HG03565 (cell line): ENCODE measurements at regions not wholly inside any gene's neighbourhood (a gene's known extent, or its start where the extent isn't known, plus 50 kb on each side); places are given as distances from the start of the nearest gene placed in this dataset.

Experiments used
- ATAC-seq: cut with Tn5 transposase; IDR thresholded peaks from one replicate; pipeline ENCODE4 v1.9.1; 2021; ENCODE audit warnings: mild to moderate bottlenecking, moderate library complexity; ENCODE audit not compliant: unreplicated experiment

DNA sequence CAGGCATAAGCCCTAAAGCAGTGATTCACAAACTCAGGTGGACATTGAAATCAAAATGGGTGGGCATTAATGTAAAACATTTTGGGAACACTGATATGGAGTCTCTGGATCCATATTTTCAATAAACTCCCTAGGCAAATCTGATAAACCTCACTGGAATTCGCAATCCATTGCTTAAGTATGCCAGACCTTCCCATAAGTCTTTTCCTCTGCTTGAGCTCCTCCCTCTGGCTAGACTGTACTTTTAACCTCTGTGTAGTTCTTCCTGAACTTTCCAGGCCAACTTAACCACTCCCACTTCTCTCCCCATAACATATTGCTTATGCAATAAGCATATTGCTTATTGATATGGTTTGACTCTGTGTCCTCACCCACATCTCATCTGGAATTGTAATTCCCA lies 629.7 kb upstream of the IMPG1 start:
- no peak for ATAC-seq

DNA sequence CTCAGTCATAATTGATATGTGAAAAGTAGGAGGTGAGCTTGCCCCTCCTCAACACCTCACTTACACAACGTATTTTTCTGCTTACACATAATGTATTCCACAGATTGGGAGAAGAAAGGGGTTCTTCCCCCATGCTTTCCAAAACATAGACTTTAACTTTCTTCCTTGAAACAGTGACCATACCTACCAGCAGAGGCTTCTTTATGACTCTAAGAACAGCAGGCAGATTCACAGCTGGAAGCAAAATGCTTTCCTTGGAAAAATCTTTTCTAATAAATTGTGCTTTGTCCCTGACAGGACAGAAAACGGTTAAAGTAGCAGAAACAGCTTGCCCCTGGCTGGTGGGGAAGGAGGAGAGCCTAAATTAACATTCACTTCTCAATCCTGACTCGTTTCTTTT lies 629.1 kb upstream of the IMPG1 start:
- no peak for ATAC-seq

DNA sequence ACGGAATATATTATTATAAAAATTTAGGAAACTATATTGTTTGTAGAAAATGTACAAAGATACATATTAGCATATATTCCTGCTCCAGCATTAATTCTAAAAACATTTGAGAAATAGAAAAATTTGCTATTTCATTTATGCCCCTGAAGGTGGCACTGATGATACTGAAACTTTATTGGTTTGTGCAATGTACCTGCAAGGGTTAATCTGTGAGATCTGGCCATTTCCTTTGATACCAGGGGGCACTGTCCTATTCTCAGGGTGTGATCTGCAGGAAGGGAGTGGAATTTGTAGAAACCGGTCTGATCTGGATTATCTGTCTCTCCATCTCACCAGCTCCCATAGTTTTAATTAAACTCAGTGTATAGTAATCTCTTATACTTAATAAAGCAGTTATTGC lies 625.1 kb upstream of the IMPG1 start:
- ATAC-seq, result no peak

DNA sequence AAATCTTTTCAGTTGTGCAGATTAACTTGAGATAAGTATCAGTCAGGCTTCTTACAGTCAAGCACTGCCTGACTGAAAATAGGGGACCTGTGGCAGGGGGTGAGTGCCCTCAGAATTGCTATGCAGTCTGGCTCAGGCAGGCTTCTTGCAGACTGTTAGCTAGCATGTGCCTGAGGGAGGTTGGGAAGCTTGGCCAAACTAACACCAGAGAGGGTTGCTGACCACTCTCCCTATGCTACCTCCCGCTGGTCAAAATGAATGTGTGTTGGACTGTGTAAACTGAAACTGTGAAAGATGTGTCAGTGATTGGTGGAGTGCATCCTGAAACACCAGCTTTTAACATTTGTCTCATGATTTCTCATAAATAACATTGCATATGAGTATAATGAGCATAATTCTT lies 622.3 kb upstream of the IMPG1 start:
- ATAC-seq, result no peak

DNA sequence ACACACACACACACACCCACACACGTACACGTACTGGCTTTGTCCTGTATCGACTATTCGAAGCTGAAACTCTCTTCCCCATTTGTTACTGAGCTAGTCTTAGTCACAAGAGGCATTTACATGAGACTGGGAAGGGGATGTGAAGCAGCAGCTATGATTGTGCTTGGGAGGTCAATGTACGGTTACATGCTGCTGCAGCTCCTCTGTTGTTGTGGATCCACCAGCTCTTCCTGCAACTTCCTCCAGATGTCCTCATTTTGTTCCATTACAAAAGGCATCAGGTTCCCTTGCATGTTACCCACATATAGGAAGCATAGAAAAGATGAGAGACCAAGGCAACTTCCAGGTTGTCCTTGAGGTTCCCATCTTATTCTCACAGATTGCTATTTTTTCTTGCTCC lies 612.4 kb upstream of the IMPG1 start:
- ATAC-seq, result no peak

DNA sequence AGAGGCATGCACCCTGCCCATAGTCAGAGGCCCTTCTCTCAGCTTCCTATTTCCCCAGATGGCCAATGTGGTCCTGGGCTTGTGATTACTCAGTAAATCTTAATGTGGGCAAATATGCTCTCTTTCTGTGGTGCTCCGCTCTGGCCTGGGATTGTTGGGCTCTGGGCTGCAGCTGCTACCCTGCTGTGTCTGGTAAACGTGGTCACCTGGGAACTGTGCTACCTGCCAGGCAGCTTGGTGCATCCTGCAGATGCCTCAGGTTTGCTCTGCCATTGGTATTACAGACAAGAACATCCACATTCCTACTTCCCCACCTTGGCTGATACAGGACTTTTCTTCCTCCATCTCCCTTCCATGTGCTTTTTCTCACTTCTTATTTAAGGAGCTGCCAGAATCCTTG lies 611.5 kb upstream of the IMPG1 start:
- ATAC-seq, result no peak

DNA sequence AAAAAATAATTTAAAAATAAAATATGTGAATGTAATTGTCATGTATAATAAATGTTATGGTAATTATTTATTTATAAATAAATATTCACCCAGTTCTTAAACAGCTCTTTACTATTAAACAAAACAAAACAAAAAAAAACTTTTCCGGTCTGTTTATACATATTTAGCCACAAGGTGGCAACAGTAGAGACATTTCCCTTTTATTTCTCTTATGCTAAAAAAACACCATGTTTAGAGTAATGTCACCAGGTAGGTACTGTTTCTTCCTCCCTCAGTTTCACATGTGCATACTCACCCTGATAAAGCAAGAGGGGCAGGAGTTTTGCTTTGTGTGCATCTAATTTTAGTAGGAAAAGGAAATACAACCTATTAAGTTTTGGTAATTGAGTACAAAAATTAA lies 610.4 kb upstream of the IMPG1 start:
- peak; percentile 65 for ATAC-seq

DNA sequence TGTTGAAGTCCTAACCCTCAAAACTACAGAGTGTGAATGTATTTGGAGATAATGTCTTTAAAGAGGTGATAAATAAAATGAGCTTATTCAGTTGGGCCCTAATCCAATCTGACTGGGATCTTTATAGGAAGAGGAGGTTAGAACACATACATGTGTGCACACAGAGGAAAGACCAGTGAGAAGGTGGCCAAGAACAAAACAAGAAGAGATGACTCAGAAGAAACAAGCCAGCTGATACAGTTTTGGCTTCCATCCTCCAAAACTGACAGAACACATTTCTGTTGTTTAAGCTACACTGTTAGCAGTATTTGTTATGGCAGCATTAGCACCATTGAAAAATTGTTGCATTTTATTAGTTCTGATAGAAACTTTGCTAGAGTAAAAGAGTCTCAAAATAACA lies 609.3 kb upstream of the IMPG1 start:
- no peak for ATAC-seq

DNA sequence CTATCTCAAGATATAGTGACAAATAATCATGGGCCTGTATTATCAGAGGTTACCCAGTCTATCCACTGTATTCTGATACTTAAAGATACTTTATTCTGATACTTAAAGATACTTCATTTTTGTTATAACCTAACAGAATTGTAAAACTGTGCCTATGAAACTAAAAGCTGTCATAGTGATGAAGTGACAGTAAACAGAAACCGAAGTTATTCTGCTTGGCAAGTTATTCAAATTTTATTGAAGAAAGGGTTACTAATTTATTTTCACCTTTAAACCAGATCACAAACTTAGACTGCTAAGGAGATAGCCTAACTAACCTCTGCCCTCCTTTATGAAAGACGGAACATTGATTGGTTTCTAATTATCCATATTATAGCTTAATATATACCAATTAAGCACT lies 604.6 kb upstream of the IMPG1 start:
- ATAC-seq, result no peak

DNA sequence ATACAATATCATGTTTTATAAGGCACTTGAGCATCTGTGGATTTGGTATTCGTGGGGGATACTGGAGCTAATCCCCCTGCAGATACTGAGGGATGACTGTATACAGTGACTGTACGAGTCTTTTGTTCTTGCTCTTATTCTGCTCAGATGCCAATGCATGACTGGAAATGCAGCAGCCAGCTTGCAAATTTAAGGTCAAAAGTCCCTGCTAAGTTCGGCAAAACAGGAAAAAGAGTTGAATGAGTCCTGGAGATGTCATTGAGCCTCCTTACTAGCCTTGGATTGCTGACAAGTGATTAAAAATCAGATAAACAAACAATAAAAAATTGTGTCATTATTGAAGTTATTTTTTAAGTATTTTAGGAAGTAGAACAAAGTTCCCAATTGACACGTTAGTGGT lies 599.3 kb upstream of the IMPG1 start:
- ATAC-seq, result no peak

DNA sequence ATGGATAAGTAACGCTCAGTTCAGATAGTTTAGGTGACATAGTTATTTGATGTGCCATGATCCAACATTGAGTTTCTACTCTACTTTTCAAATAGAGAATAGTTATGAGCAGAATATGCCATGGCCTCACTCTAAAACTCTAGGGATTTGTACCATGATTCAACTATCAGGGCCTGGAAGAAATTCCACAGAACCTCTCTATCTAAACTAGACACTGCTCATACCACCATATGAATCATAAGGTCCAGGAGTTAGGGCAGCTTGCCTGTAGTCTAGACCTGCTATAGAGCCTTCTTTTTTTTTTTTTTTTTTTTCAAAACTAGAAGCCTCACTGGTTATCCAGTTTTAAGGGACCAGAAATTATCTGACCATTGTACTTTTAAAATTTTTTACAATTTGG lies 571.8 kb upstream of the IMPG1 start:
- no peak for ATAC-seq

DNA sequence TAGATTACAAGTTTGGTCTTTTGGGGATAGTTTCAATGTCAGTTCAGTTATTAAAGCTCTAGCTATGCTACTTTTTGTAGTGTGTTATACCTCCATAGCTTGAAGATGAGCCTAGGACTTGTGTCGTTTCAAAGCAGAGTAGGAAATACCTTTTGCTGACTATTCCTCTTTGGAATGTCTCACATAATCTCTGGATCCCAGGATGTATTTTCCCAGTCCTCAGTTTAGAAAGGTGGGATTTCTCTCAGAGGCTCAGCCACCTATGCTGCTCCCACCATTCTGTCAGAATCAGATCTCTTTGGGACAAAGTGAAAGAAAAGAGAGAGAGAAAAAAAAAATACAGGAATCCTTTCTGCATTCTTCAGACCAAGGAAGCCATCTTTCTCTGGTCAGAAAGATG lies 567.5 kb upstream of the IMPG1 start:
- no peak for ATAC-seq

DNA sequence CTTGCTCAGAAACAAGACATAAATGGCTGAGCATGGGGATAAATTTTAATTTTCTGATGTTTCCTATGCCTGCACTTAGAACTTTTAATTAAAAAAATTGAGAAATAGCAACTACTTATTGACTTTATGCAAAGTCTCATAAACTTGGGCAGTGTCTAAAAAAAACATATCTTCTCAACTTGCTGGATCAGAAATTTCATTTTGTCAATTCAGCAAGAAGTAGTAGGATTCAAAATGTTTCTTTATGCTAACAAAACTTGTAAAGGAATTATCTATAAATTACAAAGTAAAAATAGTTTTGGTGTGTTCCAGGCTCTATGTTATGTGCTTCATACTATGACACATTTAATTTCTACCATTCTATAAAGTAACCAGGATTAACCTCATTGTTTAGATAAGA lies 562.2 kb upstream of the IMPG1 start:
- ATAC-seq, result no peak

DNA sequence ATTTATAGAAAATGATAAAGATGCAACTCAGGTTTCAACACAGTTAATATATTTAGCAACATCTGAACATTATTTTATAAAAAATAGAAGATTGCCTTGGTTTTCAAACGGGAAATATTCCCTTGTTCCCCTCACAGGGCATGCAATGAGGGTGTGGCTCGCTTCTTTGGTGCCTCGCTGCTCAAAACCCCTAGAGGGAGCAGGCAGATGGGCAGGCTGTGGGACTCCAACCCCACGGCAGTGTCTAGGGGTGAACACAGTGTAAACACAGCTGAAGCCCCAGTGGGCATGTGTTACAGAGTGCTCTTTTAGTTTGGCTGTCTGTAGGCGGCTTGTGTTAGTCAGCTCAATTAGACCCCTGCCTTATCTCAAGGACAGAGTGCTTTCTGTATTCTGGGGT lies 560.8 kb upstream of the IMPG1 start:
- no peak for ATAC-seq

DNA sequence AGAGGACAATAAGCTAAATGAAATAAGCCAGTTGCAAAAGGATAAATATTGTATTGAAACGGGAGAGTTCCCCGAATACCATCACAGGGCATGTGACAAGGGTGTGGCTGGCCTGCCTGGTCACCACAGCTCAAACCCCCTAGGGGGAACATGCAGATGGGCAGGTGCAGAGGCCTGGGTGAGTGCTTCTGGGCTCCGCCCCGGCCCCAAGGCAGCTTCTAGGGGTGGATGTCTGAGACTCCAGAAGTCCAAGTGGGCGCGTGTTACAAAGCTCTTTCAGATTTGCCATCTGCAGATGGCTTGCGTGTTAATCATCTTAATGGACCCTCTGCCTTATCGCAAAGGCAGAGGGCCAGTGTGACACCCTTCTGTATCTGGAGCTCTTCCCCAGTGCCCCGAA lies 559.2 kb upstream of the IMPG1 start:
- no peak for ATAC-seq

DNA sequence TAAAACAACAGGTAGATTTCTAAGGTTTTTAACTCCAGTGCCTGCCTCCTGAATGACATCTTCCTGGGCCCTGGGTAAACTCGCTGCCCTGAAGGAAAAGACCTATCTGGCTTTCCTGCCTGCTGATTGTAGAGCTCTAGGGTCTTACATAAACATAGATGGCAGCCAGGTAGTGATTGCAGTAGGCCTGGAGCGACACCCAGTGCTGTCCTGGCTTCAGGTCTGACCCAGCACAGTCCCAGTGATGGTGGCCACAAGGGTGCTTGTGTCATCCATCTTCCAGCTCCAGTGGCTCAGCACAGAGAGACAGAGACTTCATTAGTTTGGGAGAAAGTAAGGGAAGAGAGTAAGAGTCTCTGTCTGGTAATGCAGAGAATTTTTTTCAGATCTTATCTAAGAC lies 542.9 kb upstream of the IMPG1 start:
- no peak for ATAC-seq

DNA sequence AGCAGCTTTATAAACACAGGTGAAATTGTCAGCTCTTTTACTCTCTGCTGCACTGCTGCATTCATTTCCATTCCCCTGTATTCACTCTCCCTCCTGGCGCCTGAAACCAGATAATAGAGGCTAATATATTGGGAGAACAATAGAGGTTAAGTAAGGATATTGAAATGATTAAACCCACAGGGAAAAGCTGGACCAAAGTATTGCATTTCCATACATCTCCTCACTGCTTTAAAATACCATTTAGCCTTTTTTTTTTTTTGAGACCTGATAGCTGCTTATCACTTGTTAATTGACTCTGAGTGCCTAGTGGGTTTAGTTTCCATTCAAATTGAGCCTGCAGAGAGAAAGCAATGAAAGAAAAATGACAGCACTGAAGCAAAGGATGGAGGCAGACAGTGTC lies 540.5 kb upstream of the IMPG1 start:
- no peak for ATAC-seq

DNA sequence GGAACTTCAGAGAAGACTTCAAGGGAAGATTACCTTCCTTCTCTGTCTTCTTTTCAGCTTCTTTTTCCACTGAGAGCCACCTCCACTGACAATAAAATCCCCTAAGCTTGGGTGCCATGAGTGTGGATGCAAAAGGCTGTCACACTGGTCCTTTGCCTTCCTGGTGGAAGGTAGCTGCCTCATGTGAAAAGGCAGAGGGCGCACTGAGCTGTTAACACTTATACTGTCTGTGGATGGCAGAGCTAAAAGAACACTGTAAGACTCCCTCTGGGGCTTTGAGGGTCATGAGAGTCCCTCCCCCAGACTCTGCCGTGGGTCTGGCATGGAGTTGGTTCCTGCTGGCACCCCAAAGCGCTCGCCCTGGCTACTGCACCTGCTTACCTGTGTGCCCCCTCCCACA lies 536.7 kb upstream of the IMPG1 start:
- no peak for ATAC-seq

DNA sequence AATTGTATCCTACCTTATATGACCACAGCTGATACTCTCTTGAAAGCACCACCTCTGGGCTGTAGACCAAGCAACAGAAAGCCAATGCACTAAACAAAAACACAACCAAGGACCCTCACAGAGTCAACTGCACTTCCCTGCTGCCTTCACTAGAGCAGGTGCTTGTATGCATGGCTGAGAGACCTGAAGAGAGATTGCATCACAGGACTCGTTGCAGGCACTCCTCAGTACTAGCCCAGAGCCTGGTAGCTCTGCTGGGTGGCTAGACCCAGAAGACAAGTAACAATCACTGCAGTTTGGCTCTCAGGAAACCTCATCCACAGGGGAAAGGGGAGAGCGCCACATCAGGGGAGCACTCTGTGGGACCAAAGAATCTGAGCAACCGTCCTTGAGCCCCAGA lies 521.6 kb upstream of the IMPG1 start:
- ATAC-seq, result no peak

DNA sequence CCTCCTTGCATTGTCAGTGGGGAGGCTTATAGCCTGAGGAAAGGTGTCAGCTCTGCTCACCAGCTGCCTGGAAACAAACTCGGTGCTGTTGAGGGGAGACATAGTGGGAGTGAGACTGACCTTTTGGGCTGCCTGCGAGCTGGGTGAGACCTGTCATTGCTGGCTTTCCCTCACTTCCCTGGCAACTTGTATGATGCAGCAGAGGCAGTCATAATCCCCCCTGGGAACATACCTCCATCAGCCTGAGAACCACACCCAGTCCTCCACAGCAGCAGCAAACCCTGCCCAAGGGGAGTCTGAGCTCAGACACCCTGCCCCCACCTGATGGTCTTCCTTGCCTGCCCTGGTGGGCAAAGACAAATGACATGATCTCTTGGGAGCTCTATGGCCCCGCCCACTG lies 521.2 kb upstream of the IMPG1 start:
- no peak for ATAC-seq

DNA sequence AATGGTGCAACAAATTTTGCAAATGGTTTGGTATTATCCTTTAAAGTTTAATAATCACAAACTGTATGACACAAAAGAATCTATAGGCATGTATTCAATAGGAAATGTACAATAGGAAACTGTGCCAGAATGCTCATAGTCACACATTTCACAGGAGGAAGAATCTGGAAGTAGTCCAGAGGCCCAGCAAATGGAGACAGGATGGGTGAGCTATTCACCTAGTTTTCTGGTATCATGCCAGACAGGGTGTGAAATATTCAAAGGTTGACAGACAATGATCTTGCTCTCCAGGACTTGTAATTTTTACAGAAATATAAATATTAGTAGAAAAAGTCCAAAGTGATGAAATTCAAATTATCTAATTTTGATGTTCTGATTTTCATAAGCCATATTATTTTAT lies 520.1 kb upstream of the IMPG1 start:
- ATAC-seq, result no peak

DNA sequence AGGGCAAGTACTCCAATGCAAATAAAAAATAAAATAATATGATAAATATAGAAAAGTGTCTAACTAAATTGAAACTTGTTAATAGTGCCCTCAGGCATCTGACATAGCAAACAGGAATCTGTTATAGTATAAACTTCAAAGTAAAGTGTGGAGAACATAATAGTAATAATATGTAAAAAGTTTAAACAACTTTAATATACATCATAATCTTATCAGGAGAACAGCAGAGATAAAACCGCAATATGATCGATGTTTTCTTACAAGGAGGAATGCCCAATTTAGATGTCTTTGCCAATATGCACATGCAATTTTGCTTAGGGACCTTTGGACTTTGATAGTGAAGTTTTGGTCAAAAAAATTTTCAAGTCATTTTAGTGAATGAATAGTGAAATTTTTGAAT lies 514.8 kb upstream of the IMPG1 start:
- ATAC-seq, result no peak

DNA sequence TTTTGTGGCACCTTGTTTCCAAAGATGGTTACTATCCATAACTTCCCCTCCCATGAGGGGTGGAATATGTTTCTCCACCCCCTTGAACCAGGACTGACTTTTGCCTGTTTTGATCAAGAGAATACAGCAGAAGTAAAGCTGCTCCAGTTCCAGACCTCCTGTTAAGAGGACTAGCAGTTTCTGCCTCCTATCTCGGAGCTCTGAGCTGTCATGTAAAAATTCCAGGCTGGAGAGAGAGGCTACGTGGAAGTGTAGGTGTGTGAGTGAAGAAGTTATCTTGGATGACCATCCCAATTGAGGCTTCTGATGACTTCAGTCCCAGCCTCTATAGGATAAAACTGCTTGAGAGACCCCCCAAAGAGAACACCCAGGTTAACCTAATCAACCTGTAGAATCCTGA lies 511.7 kb upstream of the IMPG1 start:
- ATAC-seq, result no peak

DNA sequence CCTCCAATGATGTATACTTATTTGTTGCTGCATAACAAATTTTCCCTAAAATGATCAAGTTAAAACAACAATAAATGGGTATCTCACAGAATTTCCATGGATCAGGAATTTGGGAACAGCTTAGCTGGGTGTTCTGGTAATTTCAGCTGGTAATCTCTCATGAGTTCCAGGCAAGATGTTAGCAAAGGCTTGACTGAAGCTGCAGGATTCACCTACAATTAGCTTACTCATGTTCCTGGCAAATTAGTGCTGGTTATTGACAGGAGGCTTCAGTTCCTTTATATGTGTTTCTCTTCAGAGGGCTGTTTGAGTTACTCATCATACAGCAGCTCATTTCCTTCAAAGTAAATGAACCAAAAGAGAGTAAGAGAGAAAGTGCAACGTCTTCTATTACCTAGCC lies 506.3 kb upstream of the IMPG1 start:
- no peak for ATAC-seq
